HG03457 (cell line): ENCODE measurements at regions not wholly inside any gene's neighbourhood (a gene's known extent, or its start where the extent isn't known, plus 50 kb on each side); places are given as distances from the start of the nearest gene placed in this dataset.

Experiments used
- ATAC-seq: cut with Tn5 transposase; IDR thresholded peaks from one replicate; pipeline ENCODE4 v1.9.1; 2021; ENCODE audit warnings: moderate number of reproducible peaks; ENCODE audit not compliant: unreplicated experiment

DNA sequence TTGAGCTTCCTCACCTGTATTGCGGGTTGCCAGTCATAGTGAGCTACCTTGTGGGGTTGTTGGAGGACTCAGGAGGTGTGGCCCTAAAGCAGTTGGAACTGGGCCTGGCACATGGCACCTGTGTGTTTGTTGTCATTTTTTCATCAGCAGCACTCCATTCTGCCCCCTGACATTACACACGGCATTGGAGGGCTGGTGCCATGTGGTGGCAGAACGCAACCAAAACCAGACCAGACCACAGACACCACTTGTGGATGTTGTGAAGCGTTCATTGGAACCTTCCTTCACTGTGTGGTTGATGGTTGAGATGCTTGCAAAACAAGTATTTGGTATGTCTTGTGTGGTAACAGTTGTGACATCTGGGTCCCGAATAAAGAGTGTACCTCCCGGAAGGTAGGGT, 113.2 kb upstream of the ERCC6L2 start:
- no peak for ATAC-seq

DNA sequence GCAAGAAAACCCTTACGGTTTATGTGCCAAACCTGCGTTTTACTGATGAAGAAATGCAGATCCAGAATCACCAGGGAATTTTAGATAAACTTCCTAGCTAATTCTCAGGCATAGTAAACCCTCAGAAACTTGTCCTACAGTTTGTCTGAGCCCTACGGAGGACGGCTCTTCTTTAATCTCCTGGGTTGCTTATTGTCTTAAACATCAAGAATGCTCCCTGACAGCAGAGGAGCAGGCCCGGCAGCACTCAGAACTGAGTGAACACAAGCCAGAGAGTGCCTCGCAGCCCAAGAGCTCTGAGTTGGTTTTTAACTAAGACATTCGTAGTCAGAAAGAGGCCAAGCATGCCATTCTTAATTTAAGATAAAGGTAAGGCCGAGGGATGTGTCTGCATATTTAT, 114.7 kb upstream of the ERCC6L2 start:
- ATAC-seq: no peak

DNA sequence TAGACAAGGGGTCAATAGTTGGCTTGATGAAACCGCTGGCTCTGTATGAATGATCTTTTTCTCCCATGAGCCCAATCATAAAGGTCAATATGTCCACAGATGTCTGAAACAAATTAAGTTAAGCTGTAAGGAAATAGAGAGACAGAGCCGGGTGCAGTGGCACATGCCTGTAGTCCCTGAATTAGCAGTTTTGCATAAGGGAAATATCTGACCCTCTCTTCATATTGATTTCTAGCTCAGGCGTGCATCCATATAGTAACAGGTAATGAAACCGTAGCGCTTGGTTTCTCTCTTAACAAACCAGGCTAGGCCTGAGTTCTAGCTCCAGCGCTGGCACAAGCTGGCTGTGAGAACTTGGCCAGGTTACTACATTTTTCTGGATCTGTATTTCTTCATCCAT, 118.1 kb upstream of the ERCC6L2 start:
- no peak for ATAC-seq

DNA sequence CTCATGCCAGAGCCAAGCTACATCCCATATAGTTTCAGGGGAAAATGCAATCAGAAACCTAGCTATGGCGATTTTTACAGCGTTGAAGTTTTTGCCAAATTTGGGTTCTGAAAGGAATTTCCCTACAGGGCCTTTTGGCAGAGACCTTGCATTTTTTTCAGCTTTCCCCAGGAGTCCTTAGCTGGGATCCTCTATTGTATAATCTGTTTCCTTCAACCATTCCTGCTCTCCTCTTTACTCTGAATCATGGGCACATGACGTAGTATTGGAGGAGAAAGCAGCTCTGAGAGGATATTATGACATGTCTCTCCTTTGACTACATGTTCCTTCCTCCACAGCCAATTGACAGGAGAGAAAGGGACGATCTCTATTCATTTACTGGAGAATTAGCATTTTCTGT, 118.5 kb upstream of the ERCC6L2 start:
- ATAC-seq: no peak

DNA sequence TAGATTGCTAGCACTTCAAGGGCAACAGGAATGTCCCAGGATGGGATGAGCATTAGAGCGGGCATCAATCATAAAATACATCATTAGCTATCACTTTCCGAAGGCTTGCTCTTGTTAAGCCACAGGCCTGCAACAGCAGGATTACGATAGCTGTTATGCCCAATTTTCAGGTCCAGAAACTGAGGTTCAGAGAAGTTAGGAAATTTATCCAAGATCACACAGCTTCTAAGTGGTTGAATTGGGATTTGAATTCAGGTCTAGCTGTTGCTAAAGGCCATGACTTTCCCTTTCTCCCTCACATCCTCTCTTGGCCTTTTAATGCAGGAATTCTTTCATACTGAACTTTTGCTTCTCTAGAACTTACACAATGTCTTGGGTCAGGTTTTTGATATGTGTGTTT, 119.4 kb upstream of the ERCC6L2 start:
- no peak for ATAC-seq

DNA sequence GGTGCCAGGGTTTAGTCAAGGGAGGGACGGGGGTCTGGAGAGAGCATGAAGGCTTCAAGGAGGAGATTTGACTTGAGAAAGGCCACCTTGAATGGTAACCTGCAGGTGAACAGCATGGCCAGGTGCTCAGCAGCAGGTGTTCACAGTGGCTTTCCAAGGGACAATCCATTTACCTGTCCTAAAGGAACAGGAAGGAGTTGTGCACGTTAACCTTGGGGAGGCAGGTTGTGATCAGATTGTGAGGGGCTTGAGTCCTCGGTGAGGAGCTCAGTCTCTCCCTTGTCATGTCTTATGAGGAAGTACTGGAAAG, 120.1 kb upstream of the ERCC6L2 start:
- ATAC-seq: no peak

DNA sequence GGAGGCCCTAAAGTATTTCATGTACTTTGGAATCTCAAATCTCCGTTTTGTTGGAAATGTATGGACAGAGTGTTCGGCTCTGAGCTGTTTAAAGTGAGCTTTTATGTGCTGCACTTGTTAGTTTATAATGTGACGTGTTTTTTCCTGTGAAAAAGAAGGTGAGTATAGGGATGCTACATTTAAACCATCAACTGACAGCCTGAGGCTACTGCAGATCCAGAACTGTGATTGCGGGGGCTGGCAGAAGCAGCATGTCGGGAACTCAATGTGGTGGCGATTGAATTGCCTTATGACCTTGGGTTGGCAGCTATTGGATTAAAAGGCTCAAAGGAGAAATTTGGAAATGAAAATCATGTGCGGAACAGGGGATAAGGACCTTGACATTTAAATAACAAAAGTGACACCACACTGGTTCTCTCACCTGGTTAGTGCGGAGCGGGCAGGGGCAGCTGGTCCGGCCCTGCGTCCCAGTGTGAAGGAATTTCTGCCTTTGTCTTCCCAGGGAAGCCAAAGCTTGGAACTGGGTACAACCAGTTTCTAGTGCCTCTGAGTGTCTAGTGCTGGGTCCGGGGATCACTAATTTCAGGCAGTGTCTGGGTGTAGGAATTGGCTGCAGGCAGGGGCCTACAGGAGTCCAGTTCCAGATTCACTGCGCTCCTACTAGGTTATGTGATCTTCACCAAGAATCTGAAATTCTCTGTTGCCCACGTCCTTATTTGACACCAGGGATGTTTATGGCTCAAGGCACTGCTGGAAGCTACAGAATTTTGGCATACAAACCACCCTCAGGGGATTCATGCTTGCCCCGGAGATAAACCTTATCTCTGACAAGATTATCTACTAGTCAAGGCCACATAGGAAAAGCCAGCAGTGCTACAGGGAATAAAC, 120.7 kb upstream of the ERCC6L2 start:
- no peak for ATAC-seq

DNA sequence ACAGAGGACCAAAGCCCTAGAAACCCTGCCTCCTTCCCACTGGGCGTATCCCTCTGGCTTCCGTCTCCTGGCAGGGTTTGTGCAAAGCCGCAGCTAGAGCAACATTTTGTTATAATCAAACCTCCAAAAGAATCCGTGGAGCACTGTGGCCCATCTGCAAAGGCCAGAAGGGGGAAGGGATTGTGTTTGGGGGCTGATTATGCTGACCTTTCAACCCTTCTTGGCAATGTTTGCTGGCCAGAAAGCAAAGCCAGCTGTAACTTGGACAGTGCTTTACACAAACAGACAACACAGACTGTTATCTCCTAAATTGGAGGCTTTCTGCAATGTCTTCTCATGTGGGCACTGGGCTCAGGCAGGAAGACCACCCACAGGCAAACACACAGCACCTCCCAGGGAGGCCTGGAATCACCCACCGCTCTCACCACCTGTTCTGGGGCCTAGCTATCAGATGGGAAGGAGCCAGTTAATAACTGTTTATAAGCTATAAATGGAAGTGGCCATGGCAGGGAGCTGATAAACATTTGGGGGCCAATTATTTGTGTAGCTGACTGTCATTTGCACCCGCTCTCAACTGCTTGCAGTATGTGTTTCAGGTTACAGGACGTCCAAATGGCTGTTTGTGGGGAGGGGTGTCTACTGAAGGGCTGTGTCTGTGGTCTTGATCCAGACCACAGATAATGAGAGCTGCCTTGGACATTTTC, 121.6 kb upstream of the ERCC6L2 start:
- no peak for ATAC-seq

DNA sequence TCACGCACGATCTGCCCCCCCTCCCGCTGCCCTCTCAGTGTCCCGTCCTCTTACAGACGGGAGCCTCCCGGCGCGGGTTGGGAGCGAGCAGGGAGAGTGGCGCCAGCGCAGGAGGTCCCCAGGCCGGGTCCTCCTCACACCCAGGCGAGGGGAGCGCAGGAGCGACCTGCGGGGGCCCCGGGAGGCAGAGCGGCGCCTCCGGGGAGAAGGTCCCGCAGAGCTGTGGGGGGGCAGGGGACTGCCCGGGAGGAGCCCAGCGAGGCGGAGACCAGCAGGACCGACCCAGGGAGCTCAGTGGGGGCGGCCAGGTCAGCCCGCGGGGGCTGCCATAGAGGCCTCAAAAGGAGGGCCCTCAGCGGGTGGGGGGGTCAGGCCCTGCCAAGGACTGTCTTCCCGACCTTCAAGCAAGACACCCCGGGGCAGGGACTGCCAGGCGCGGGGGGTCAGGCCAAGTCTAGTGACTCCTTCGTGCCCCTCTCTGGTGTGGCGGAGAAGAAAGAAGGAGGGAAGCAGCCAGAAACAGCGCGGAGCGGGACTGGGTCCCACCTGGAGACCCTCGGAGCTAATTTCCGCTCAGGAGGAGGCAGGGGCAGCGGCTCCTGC, 123.3 kb upstream of the ERCC6L2 start:
- no peak for ATAC-seq

DNA sequence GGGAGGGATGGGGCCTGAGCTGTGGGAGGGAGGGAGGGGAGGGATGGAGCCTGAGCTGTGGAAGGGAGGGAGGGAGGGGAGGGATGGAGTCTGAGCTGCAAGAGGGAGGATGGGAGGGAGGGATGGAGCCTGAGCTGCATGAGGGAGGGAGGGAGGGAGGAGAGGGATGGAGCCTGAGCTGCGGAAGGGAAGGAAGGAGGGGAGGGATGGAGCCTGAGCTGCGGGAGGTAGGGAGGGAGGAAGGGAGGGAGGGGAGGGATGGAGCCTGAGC, 124.0 kb upstream of the ERCC6L2 start:
- no peak for ATAC-seq

DNA sequence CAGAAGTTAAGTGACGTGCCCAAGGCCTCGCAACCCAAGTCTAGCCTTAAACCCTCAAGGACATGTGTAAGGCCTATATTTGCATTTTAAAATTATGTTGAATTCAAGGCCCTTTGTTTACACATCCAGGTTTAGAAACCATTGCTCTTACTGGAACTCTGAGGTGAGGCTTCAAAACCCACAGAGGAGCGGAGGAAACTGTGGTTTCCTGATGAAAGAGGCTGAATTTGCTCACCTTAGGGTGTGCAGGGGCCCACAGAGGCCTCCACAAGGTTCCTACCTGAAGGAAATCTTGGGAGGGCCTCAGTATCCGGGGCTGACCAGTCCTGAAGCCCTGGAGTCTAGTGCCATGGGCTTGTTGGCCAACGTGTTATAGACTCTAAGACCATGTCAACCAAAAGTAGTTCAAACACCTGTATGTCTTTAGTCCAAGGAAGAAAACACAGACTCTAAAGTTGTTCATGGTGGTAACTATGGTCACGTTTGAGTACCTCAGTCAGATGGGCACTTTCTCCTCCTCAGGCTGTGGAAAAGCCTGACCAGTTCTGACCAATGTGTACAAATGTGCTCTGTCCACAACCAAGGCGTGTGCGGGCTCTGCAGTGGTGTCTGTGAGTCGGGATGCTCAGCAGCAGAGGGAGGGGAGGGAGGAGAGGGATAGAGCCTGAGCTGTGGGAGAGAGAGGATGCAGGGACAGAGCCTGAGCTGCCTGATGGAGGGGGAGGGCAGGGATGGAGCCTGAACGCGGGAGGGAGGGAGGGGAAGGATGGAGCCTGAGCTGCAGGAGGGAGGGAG, 124.6 kb upstream of the ERCC6L2 start:
- ATAC-seq: no peak

DNA sequence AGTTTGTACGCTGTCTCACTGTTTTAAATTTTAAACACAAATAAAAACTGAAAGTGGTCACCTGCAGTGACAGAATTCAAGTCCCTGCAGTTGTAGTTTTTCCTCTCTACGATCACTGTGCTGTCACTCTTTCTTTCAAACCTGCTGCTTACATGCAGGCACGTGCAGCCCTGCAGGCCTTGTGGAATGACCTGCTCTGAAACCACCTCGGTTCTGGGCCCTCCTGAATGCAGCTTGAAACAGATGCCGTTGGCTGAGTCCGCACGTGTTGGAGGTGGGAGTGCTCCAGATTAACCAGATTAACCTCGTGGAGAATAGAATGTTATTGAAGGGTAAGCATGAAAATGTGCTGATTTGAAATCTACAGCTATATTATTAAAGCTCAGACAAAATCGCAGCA, 126.0 kb upstream of the ERCC6L2 start:
- no peak for ATAC-seq

DNA sequence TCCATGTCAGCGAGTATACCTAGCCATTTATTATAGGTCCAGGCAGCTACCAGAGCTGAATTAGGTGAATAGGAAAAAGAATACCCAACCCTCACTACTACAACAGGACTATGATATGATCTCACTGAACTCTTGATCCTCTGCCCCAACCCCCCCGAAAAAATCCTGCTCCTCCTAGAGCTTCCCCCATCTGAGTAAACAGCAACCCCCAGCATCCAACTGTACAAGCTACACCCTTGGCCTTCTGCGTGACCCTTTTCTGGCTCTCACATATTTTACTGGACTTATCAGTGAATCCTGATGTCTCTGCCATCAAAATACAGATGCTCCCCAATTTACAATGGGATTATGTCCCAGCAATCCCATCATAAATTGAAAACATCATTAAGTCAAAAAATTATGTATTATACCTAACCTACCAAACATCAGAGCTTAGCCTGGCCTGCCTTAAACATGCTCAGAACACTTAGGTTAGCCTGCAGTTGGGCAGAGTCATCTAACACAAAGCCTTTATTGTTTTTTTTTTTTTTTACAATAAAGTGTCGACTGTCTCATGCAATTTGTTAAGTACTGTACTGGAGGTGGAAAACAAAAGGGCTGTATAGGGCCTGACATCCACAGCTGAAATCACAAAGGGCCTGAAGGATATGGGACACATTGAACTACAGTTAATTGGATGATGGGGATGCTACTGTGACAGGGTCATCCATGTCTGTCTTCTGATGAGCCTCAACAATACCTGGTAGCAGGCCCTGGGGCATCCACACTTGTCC, 128.9 kb upstream of the ERCC6L2 start:
- ATAC-seq: no peak

DNA sequence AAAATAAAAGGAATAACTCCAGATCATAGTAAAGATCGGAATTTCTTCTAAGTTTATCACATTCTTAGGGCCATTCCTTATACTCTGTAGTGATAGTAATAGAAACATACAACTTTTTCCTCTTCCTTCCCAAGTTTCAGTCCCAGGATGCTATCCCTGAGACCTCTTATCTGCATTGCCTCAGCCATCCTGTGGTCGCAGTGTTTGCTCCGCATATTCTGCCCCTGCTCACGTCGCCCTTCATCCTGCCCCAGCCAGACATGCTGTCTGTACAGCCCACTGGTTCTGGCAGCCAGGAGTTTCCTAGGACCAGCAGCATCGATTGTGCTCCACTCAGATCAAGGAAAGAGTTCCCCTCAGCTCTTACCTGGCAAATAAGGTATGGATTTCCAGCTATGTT, 132.7 kb upstream of the ERCC6L2 start:
- no peak for ATAC-seq

DNA sequence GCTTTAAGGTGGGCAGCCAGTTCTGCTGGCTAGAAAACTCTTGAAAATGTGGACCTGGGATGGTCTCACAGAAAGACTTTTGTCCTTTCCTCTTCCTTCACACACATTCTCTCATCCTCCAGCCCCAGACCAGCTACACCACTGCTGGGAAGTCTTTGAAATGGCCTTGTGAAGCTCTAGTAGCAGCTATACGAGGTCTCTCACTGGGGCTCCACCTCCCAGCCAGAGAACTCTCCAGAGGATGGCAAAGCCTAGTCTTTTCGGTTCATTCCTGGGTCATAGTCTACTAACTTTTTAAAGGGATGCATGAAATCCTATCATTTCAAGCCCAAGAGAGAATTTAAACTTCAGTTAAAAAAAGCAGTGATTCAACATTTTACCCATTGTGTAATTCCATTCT, 133.9 kb upstream of the ERCC6L2 start:
- ATAC-seq: no peak

DNA sequence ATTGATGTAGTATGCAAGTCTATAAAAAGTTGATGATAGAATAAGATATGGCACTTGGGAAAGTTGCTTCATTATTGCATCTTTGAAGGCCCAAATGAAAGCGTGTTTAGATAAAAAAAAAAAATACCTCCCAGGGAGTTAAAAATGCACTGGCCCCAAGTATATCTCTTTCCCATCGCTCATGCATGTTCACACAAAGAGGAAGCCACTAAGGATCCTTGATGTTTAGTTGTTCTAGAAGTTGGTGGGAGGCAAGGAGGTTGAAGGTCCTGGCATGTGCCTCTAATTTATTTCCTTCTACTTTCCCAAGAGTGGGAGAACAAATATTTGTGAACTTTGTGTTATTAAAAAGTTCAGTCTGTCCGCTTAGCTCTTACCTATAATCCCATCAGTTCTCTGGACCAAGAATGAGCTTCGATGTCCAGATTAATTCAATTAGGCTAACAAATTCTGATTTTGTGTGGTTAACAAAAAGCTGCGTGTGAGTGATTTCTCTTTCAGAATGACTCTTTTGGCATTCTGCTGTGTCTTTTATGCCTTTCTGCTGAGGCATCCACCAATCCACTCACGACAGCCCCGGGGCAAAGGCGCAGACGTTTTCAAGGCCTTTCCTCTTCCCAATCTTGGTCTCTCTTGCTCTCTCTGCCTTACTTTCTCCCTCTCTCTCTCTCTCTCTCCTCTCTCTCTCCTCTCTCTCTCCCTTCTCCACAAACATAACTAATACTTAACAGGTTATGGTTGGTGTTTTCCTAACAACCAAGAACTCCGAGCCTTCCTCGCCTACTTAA, 135.1 kb upstream of the ERCC6L2 start:
- ATAC-seq: no peak

DNA sequence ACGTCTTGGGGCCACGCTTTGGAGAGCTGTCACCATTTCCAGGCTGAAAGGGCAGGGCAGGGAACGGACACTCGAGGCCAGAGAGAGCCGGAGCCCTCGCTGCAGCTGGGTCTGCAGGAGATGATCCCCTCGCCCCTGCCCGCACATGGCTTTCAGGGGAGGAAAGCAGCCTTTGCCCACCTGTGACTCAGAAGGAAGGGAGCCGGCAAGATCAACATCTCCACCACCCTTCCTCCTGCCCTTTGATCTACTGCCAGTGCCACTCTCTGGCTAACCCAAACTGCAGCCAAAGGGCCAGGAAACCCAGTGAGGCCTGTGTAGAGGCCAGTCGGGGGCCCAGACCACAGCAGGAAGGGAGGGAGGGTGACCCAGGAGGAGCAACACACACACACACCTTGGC, 137.1 kb upstream of the ERCC6L2 start:
- no peak for ATAC-seq

DNA sequence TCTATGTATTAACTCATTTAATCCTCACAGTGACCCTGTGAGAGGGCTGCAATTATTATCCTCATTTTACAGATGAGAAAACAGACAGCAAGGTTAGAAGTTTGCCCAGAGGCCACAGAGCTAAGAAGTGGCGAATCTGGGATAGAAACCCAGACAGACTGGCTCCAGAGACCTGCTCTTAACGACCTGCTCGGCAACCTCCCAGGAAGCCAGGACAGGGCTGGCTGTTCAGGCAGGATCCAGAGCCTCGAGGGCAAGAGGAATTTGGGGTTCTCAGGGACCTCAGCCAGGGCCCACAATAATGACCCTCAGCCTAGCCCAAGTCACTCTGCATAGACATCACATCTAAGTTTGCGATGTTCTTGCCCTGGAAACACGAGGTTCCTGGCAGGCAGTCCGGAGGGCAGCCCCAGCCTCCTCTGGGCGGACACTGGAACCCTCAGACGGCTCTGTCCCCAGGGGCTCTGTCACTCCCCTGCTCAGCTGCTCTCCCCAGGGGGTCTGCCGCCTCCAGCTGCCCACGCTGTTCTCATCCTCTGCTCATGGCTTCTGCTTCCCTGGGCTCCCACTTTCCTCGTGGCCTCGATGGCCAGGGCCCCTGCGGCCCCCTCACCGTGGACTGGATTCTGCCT, 138.5 kb upstream of the ERCC6L2 start:
- no peak for ATAC-seq

DNA sequence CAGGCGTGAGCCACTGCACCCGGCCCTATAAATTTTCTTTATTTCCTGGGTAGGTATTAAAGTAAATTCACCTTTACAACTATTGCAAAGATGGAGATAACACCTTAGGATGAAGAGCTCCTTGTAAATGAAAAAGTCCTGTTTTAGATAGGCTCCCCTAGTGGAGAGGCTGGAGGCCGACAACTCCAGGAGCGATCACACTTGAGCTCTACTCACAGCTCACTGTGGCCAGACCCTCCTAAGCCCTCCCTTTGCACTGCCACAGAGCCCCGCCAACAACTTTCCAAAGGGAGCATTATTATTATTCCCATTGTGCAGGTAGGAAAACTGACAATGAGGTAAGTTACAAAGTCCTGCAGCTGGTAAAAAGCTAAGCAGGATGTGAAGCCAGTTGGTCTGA, 139.1 kb upstream of the ERCC6L2 start:
- ATAC-seq: no peak

DNA sequence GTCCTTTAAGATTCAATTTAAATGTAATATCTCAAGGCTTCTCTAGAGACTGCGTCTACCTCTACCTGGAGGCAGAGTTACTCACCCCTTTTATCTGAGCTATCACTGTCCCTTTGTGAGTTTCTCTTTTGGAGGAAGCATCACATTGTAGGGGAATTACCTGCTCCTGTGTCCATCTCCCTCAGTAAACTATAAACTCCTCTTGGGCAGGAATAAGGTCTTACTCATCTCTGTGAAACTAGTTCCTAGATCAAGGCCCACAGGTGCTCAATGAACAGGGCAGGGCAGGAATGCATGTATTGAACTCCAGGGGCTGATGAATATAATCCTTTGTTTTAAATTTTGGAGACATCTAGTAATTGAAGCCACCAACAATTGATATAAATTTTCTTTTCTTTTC, 139.8 kb upstream of the ERCC6L2 start:
- ATAC-seq: no peak
